Mesenteric fat pad (tissue), 1 donor: ENCODE measurements at regions not wholly inside any gene's neighbourhood (a gene's known extent, or its start where the extent isn't known, plus 50 kb on each side); places are given as distances from the start of the nearest gene placed in this dataset.
"Not testable (repeated sequence)": the region's sequence is repeated elsewhere in the genome, so short reads cannot be mapped to it uniquely, and the experiment has no call there.

Experiments used
- DNase-seq: peaks from one replicate; pipeline ENCODE4 v3.0.0-alpha.2; 2020; ENCODE audit warnings: low spot score
- donor health status: DM: yes; HTN: yes; CAD: no.

DNA sequence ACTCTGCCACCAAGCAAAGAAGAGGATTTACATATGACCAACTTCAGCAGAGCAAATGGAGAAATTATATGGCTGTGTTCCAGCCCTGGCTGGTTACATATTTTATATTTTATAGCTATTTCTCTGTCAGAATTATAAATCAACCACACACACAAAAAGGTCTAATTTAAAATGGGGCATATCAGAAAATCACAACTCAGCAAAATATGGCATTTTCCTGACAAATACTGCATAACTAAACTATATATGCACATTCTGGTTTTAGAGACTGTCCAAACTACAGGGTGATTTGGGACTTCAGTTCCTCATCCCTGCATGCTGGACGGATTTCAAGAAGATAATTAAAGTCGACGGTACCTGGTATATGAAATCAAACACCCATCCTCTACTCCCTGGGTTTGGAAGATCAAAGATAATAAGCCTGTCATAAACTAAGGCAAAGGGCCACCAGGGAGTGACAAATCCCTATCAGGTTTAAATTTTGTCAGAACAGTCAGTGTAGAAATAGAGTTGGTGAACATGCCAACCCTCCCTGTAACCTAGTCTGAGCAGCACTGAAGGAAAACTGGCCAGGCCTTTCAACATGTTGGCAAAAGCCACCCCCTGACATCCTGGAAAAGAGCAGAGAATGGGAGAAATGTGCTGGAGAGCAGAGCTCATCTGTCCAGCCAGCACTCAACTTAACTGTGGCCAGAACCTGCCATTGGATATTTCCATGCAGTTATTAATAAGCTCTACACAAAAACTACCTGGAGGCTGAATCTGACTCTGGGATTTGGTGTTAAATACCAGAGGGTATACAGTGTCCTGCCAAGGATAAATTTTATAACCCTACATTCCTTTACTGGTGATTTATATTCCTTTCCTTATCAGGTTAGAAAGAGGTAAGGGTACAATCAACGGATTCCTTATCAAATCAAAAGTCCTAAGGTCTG is 235.7 kb downstream of the ENC1 start:
- DNase-seq, result no peak

DNA sequence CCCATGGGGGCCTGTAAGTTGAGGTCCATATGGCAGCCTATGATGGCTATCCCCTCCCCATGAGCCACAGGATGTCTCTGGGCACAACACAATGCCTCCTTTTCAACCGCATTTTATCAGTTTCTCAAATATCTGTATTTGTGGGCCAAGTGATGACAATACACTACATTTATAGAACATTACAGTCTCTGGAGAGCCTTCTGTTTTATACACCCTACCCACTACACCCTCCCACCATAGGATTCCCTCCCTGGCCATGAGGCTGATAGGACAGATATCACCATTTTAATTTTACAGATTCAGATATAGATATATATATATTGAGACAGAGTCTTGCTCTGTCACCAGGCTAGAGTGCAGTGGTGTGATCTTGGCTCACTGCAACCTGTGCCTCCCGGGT is 236.8 kb downstream of the ENC1 start:
- DNase-seq, result no peak

DNA sequence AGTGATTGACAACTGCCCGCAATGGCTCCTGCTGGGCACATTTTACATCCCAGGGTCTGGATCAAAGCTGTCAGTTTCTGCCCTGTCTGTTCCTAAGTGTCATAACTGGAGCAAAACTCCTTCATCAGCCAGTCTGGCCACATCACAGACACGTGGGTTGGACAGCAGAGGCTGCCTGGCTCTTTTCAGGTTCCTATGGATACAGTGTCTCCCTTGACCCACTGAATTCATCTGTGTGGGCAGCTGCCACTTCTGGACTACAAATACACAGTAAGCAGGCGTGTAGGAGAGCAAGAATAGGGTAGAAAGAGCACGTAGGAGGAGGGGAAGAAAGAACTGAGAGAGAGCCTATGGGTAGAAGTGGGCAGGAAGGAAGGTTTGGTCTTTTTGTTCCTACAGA is 238.0 kb downstream of the ENC1 start:
- DNase-seq, result no peak

DNA sequence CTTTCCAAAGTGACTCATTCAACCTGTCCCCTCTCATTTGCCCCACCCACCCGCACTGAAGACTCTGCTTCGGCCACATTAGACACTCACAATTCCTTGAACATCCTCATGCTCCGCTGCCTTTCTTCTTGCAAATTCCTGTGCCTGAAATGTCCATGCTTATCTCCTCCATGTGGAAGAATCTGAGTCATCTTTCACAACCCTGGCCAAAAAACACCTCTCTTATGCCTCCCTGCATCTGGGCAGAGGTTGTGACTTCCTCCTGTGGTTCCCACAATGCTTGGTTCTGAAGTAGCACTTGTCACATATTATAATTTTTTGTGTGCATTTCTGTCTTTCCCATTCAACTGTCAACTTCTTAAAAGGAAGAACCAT is 238.6 kb downstream of the ENC1 start:
- DNase-seq, result no peak

DNA sequence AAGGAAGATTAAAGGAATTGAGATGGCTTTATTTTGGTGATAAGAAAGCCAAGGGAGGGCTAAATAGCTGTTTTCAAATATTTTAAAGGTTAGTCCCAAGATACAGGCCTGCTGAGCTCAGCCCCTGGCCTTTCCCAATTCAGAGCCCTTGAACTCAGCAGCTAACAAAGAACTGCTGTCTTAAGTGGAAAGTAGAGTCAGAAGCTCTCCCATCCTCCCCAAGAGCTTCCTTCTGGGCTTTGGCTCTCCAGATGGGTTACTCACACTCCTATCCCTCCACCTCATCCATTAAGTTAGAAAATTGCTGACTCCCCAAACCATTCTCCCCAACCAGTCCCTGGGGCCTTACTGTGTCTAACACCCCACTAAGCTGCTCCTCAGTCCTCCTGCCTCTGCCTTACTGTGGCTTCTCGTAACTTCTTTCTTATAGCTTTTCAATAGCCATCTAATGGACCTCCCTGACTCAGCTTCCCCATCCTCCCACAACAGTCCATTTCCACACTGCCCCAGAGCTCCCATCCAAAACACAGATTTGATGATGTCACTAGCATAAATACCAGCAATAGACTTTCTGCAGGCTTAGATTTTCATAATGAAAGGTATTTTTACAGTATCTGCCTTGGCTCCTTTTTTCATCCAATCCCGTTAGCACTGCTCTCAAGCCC is 239.1 kb downstream of the ENC1 start:
- DNase-seq, result no peak

DNA sequence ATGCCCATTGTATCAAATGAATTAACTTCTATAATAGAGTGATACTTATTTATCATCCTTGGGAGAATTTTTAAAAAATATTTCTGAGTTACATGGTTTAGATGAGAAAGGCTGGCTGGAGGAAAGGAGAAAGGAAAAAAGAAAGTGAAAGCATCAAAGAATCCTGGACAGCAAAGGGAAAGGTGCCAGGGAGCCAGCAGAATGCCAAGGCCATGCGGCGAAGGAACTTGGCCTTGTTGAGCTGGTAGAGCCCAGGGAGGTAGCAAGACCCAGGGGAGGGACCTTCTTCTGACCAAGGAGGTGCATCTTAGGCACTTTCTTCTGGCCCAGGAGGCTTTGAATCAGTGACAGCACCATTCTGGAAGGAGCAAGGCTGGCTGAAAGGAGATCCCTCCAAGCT is 240.5 kb downstream of the ENC1 start:
- DNase-seq, result no peak

DNA sequence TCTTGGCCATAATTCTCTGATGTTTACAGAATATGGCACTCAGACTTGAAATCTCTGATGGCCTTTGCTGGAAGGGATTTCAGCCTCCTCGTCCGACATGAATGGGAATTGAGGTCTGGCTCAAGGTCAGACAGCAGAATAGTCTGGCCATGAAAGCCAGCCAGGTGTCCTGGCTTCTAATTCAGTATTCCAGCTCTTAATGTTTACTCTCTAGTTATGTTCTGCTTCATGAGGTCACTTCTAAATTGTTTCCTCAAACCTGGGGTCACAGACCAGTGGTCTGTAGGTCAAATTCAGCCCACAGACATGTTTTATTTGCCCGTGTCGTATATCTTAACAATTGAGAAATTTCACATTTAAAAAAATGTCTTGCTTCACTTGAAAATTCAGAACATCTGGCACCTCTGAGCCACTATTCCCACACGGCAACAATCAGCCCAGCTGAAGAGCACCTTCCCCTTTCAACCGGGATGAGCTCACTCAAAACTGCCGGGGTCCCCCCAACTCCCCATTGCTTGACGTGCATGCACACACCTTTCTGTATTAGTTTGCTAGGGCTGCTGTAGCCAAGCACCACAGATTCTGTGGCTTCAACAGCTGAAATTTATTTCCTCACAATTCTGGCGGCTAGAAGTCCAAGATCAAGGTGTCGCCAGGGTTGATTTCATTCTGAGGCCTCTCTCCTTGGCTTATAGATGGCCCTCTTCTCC is 243.5 kb downstream of the ENC1 start:
- no peak for DNase-seq

DNA sequence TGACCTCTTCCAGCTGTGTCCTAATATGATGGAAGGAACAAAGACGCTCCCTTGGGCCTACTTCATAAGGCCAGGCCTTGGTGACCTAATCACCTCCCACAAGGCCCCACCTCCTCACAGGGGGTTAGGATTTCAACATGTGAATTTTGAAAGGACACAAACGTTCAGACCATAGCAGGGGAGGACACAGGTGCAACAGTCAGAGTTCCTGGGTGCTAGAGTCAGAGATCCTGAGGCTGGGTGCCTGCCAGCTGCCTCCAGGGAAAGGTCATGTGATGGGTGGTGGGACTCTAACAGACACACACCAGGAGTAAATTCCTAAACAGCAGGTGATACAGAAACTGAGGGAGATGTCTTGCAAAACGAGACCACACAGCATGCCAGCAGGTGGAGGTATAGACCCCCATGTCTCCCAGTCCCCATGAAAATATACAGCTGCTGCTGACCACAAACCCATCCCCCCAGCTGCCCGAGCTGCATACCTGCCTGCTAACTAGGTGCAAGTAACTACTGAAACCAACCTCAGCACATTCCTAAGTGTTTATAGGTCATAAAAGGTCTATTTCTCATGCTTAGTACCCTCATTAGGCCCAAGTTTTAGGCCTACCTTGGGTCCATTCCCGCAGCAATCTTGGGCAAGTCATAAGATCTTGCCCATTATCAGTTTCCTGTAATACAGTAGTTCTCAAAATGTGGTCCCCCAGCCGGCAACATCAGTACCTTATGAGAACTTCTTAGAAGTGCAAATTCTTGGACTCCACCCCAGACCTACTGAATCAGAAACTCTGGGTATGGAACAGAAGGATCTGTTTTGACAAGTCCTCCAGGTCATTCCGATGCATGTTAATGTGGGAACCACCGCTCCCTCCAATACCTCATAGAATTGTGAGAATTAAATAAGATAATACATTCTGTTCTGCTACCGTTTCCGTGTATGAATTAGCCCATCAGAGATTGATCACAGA is 245.3 kb downstream of the ENC1 start:
- no peak for DNase-seq

DNA sequence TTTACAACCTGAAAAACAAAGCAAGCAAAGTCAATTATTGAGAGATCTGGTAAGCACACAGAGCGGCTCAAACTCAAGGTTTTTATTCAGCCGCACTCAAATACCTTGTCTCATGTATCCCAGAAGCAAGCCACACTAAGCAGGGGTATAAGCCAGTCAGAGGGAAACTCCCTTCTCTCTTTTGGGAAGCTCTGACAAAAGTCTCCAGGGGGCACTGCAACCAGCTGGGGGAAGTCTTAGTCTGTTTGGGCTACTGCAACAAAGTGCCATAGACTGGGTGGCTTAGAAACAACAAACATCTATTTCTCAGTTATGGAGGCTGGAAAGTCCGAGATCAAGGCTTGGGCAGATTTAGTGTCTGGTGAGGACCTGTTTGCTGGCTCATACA is 246.0 kb downstream of the ENC1 start:
- no peak for DNase-seq

DNA sequence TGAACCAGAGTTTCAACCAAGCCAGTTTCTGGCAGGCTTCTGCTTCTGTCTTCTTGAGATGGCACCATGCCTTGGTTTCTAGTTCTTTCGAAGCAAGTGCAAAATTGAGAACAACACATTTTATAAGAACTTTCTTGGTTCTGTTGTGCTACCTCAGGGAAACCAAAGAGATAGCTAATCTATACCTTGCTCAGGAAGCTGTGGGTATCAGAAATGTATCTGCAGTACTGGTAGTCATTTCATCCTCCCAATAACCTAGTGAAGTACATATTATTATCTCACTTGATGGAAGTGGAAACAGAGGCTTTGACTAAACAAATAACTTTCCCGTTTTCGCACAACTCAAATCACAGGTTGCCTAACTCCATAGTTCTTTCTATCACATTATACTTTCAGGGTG is 246.6 kb downstream of the ENC1 start:
- no peak for DNase-seq

DNA sequence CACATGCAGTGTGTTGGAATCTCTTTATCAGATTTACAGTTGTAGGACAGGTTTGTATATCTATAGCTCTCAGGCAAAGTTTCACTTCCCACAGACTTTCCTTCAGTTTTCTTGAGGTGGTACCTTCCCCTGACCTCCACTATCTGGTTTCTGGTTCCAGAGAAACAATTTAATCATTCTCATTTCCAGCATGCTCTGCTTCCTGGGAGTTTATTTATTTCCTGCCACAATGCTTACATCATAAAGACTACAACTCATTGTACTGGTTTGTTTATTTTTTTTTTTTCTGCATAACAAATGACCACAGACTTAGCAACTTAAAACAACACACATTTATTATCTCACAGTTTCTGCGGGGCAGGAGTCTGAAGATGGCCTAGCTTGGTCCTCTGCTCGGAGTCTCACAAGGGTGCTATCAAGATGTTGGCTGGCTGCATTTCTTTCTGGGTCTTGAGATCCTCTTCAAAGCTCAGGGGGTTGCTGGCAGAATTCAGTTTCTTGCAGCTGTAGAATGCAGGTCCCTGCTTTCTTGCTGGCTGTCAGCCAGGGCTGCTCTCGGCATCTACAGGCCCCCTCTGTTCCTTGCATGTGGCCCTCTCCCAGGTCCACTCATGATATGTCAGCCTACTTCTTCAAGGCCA is 247.7 kb downstream of the ENC1 start:
- no peak for DNase-seq

DNA sequence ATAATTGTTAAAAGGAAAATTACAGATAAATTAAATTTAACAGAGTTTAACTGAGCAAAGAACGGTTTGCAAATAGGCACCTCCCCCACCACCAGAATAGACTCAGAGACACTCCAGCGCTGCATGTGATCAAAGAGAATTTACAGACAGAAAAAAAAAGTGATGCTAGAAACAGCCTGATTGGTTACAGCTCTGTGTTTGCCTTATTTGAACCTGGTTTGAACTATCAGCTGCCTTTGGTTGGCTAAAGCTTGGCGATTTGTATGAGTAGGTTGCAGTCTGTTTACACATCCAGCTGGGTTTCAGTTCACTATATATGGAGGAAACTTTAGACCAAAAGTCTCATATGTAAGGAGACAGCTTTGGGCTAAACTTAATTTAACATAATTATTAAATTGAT is 249.1 kb downstream of the ENC1 start:
- DNase-seq, result no peak

DNA sequence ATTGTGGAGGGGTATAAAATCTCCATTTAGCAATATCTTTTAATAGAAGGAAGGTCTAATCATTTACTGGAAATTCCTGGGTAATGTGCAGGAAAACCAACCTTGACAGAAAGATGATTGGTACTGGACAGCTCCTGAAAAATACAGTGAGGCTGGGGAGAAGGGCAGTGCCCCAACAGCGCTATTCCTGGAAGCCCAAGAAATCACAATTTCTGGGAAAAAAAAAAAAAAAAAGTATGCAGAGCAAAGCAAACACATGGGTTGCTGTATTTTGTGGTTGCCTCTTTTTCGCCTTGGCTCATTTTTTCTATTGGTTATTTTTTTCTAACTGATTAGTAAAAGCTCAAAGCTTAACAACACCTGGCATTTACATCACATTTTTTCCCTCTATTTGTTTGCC is 249.7 kb downstream of the ENC1 start:
- DNase-seq, result no peak

DNA sequence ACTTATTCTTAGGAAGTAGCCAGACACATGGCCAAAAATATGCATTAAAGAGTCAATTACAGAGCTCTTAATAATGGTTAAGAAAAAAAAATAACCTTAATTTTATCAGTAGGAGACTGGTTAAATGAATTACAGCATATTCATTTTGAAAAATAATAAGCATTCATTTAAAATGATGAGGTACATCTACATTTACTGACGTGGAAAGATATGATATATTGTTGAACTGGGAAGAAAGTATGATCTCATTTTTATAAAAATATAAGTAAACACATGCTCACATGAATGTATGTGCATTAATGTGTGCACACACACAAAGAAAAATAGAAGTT is 250.3 kb downstream of the ENC1 start:
- DNase-seq, result no peak

DNA sequence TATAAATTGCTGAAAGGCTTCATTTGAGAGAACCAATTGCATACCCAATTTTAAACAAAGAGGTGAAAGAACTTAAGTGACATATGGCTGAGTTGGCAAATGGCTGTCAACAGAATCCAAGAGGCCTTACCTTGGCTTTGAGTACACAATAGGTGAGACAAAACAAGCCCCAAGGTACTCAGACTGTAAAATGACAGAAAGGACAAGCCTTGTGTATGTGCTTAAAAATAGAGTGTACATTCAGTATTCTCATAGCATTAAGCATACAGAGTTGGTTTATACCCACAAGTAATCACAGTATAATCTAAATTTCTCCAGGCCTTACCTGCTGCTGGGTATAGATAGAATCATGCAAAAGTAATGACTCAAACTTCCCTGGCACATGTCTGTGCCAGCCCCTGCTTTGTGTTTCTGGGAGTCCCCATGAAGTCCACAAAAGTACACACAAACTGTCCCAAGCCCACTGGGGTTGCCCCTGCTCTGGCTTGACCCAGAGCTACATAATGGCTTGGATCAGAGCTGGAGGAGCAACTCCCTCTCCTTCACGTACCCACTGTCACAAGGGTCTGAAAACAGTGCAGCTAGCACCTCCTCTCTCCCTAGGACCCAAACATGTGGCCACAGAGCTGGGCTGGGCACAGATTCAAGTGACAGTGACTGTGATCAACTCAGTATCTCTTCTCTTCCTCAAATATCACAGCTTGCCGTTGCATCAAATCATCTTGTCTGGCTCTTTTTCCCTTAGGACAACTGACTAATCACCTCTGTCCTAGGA is 250.8 kb downstream of the ENC1 start:
- DNase-seq, result no peak

DNA sequence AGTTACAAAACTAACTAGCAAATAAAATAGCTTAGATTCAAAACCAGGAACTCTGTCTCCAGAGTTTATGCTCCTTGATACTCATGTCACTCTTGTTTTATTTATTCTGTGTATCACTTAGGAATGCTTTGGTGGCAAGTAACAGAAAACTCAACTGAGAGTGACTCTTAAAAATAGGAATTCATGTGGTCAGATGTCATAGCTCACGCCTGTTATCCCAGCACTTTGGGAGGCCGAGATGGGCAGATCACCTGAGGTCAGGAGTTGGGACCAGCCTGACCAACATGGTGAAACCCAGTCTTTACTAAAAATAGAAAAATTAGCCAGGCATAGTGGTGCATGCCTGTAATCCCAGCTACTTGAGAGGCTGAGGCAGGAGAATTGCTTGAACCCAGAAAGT is 252.1 kb downstream of the ENC1 start:
- not testable (repeated sequence) for DNase-seq

DNA sequence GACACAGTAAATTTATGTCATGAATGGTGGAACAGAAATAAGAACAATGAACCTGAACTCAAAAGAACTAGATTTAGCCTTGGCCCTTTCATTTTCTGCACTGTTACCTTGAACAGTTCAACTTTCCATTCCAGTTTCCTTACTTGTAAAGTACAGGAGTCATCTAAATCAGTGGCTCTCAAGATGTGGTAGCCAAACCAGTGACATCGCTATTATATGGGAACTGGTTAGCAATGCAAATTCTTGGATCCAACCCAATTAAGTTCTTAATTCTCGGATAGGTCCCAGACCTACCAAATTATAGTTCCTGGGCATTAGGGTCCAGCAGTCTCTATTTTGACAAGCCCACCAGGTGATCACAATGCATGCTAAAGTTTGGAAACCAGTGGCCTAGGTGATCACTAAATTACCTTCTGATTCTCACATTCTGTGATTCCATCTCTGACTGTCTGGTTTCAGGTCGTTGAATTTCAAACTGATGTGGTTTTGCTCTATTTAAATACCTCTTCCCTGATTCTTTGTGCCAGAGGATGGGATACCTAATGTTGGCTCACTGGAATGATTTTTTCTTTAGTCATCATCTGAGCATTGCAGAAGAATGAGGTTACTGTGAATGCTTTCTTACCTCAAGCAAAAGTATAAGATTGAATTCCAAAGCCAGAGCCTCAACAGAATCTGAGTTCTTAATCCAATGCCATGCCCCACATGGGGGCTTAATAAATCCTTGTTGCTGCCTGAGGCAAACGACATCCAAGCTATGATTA is 253.8 kb downstream of the ENC1 start:
- DNase-seq, result no peak

DNA sequence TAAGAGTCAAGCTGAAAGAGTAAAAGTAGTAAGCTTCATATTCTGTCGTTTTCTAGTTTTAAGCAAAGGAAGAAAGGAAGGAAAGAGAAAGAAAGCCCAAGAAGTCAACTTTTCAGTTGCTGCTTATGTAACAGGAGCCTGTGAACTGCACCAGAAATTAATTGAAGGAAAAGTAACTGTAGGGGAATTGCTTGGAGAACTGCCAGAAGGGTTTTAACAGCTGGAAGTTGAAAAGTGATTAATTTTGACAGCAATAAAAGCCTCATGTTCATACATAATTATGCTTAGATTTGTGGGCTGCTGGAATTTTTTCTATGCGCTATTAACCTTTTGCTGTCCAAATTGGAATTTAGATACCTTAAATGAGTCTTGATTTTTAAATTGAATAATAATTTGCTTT is 255.7 kb downstream of the ENC1 start:
- no peak for DNase-seq

DNA sequence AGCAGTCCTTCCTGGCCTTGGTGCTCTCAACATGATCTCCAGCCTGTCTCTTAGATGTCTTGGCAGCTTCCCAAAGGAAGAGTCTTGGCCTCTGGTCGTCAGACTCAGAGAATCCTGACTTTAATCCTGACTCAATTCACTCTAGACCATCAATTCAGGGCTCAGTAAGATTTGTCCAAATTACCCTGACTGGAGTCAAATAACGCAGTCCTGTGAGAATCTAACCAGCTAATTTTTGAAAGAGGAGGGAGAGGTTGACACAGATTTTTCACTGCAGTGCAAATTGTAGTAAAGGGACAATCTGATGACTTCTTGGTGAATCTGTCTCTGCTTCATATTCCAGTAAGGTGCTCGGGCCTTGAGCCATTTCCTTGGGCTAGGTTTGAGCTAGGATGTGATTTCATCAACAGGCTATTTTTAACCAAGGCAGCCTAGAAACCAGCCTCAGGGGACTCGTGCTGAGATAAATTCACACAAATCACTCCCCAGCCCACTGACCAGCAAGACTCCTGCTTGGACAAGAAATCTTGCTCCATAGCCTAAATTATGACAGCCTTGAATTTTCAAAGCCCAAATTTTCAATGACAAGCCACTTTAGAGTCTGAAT is 257.4 kb downstream of the ENC1 start:
- no peak for DNase-seq
